Activated naive CD4-positive, alpha-beta T cell treated with anti-CD3 and anti-CD28 coated beads, Interleukin-2, amount 50 U/mL, for 72 hours (primary cell): ENCODE measurements at regions not wholly inside any gene's neighbourhood (a gene's known extent, or its start where the extent isn't known, plus 50 kb on each side); places are given as distances from the start of the nearest gene placed in this dataset.

Experiments used
- ATAC-seq, 2 donors: fragments of 150-1000 bp; cut with Tn5 transposase; 2 replicates each; pipeline ENCODE4 v1.10.0; 2021; ENCODE audit warnings: mild to moderate bottlenecking in 2 of 2, moderate library complexity in 2 of 2
- DNase-seq, 2 donors: peaks; one replicate each; pipeline ENCODE4 v3.0.0; 2021 to 2022; ENCODE audit warnings: low spot score in 2 of 2
- H3K27ac Mint-ChIP-seq, 2 donors: one replicate each; pipeline ENCODE4 v1.8.0; 2022; ENCODE audit warnings: mild to moderate bottlenecking in 2 of 2, mixed read lengths in 2 of 2
- H3K36me3 Mint-ChIP-seq, 2 donors: one replicate each; pipeline ENCODE4 v1.8.0; 2022; ENCODE audit warnings: mixed read lengths in 2 of 2
- H3K9me3 Mint-ChIP-seq, 2 donors: one replicate each; pipeline ENCODE4 v1.8.0; 2022; ENCODE audit warnings: mixed read lengths in 2 of 2

- Mint-ChIP-seq H3K9me3 (peaks cover 18 to 20% of the 10 kb centered on the region in 2 donors), H3K27ac (no peak overlapping the region), H3K36me3 (no peaks in the 10 kb centered on the region)
- ATAC-seq (no peak), DNase-seq (no peak)
Measured at GRCh38 chr9:12457237-12457636, 235.9 kb upstream of the TYRP1 start.

DNA sequence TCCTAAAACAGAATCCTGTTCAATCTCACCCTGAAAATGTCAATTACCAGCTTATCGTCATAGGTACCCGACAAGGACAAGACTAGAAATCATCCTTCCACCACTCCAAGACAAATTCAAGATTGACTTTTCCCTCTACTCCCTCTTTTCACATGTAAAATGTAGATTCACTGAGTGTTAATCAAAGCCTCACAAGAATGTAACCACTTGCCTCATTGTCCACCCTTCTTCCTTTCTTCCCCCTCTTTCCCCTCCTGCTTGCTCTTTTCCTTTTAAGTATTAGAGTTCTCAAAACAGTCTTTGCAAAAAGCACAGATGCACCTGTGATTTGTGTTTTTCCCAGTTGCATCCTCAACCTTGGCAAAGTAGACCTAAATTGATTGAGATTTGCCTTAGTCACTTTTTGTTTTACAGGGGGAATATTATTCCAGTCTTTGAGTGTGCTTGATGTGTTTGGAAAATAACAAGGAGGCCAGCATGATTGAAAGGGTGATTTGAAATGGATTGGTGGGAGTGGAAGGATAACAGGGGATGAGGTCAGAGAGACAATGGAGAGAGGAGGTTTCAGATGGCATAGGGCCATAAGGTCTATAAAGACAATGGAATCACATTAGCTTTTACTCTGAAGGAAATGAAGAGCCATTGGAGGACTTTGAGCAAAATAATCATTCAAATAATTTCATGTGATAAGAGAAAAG lies 231.3 kb upstream of the TYRP1 start:
- Mint-ChIP-seq H3K36me3 (peaks cover 0 to under 1% of the 10 kb centered on the region in 2 donors), H3K9me3 (peaks cover 14 to 23% of the 10 kb centered on the region in 2 donors), H3K27ac (no peak overlapping the region)
- ATAC-seq (no peak), DNase-seq (no peak)

DNA sequence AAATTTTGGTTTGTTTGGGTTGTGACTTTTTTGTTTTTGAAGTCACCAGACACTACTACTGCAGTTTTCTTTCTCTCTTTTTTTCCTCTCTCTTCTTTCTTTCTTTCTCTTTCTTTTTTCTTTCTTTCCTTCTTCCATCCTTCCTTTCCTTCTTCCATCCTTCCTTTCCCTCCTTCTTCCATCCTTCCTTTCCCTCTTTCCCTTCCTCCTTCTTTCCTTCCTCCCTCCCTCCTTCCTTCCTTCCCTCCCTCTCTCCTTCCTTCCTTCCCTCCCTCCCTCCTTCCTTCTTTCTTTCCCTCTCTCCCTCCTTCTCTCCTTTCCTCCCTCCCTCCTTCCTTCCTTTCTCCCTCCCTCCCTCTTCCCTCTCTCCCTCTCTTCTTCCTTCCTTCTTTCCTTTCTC lies 230.3 kb upstream of the TYRP1 start:
- Mint-ChIP-seq H3K27ac (no peak overlapping the region), H3K36me3 (peaks cover 0 to 5% of the 10 kb centered on the region in 2 donors), H3K9me3 (peaks cover 11 to 23% of the 10 kb centered on the region in 2 donors)
- no peak for DNase-seq
- ATAC-seq: no peak

GRCh38 chr9:12463641-12464040 lies 229.5 kb upstream of the TYRP1 start:
- H3K36me3 Mint-ChIP-seq: peaks cover 0 to 5% of the 10 kb centered on the region in 2 donors
- no peak overlapping the region for H3K27ac Mint-ChIP-seq
- ATAC-seq (no peak), DNase-seq (no peak)
- peaks cover 12 to 23% of the 10 kb centered on the region in 2 donors for H3K9me3 Mint-ChIP-seq

DNA sequence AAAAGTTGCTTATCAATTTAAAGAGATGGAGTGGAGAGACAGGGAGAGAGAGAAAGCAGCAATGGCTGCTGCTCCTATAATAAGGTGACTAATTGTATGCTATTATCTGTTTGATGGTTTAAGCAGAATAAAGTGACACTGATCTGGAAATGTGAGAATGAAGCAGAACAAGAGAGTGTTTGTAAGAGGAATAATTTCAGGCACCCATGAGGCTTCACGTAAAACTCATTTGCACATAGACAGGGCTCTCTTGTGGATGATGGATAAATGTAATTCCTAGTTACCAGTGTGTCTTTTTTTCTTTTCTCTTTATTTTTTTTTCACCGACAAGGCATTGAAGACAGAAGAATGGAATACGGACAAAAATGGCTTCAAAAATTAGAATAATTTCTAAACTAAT lies 228.8 kb upstream of the TYRP1 start:
- no peak for ATAC-seq
- peaks cover 0 to 7% of the 10 kb centered on the region in 2 donors for H3K36me3 Mint-ChIP-seq
- H3K27ac Mint-ChIP-seq: no peak overlapping the region

DNA sequence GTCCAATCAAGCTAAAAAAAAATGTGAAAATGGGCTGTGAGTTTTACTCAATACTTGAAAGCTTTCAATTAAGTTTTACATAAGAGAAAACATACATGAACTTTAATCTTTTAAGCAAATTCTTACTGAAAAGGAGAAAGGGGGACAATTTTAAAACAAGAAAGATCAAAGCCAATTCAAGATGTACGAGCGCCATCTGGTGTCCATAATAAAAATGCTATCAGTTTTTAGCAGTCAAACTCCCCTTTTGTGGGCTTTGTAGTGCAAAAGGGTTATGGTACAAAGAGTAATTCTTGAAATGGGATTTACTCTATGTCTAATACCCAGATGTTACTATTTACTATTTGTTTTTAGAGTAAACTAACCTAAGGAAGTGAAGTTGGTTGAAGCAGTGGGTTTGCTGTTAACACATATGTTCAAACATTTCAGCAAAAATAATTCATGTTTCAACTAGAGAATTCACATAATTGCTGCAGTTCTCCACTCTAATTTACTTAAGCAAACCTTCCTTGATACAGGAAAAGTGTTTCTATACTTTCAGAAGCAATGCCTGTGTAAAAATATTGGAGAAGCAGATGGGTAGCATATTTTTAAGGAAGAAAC lies 228.2 kb upstream of the TYRP1 start:
- peaks cover 21 to 24% of the 10 kb centered on the region in 2 donors for H3K9me3 Mint-ChIP-seq
- peaks cover 0 to 10% of the 10 kb centered on the region in 2 donors for H3K36me3 Mint-ChIP-seq
- DNase-seq (no peak), ATAC-seq (no peak)
- no peak overlapping the region for H3K27ac Mint-ChIP-seq

More for the DNA sequence above, 228.8 kb upstream of the TYRP1 start:
- H3K9me3 Mint-ChIP-seq: peaks cover 18 to 28% of the 10 kb centered on the region in 2 donors
- DNase-seq: no peak

DNA sequence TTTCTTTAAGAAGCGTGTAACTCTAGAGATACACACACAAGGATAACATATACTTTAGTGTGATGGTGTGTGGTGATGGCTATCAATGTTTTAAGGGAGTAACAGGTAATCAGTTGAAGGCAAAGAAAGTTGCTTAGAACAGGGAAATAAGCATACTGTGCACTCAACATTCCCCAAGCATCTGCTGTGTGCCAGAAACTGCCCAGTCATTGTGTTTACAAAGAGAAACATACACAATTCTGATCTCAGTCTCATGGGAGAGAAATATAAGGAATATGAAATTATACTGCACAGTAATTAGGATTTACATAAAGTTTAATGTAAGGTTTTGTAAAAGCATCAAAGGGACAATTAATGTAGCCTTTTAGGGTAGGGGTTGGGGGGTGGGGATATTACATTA lies 224.1 kb upstream of the TYRP1 start:
- peaks cover 0 to 10% of the 10 kb centered on the region in 2 donors for H3K36me3 Mint-ChIP-seq
- H3K27ac Mint-ChIP-seq: no peak overlapping the region

GRCh38 chr9:12494411-12494810 lies 198.8 kb upstream of the TYRP1 start:
- Mint-ChIP-seq H3K36me3 (no peaks in the 10 kb centered on the region), H3K27ac (no peak overlapping the region), H3K9me3 (peaks cover 26 to 33% of the 10 kb centered on the region in 2 donors)
- DNase-seq (no peak), ATAC-seq (no peak)

More for the DNA sequence above, 224.1 kb upstream of the TYRP1 start:
- H3K9me3 Mint-ChIP-seq: peaks cover 18% of the 10 kb centered on the region in 2 donors
- ATAC-seq (no peak), DNase-seq (no peak)

- H3K36me3 Mint-ChIP-seq: no peaks in the 10 kb centered on the region
- peaks cover 11 to 25% of the 10 kb centered on the region in 2 donors for H3K9me3 Mint-ChIP-seq
- no peak overlapping the region for H3K27ac Mint-ChIP-seq
- ATAC-seq (no peak), DNase-seq (no peak)
Measured at GRCh38 chr9:12497790-12498189, 195.4 kb upstream of the TYRP1 start.

DNA sequence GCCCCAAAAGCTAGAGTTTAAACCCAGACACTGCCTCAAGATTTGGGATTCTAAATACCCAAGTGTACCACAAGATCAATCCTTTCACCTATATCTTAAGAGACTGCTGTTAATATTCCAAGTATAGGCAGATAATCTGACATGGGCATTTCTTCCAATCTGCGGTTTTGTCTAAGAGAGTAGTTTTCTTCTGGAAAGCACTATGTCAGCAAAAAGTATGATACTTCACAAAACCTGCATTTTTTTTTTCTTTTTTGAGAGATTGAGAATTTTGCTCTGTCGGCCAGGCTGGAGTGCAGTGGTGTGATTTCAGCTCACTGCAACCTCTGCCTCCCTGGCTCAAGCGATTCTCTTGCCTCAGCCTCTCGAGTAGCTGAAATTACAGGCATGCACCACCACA lies 190.7 kb upstream of the TYRP1 start:
- H3K27ac Mint-ChIP-seq: no peak overlapping the region
- ATAC-seq (no peak), DNase-seq (no peak)
- peaks cover 0 to 5% of the 10 kb centered on the region in 2 donors for H3K36me3 Mint-ChIP-seq
- H3K9me3 Mint-ChIP-seq: peaks cover 16 to 19% of the 10 kb centered on the region in 2 donors

DNA sequence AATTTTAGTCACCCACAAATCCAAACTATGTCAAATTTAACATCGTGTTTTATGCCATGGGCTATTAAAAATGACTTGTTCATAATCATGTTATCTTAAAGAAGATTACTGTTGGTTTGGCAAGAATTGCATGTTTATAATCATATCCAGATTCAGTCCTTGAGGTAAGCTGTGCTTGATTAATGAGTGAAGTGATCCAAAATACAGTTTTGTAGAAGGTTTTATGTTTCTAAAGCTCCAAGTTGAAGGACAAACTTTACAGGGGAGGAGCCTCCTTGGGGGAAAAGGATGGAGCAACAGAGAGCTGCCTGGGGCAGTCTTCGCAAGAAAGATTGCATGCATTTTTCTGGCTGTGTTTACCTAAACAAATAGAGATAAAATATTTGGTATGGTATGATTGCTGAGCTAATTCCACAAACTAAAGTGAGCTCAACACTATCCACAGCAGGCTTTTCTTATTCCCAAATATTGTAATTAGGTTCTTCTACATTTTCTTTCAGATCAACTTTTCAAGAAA lies 189.5 kb upstream of the TYRP1 start:
- peaks cover 0 to 5% of the 10 kb centered on the region in 2 donors for H3K36me3 Mint-ChIP-seq

GRCh38 chr9:12510551-12510950 lies 182.6 kb upstream of the TYRP1 start:
- no peak for ATAC-seq
- peaks cover 15 to 21% of the 10 kb centered on the region in 2 donors for H3K9me3 Mint-ChIP-seq

More for the DNA sequence above, 189.5 kb upstream of the TYRP1 start:
- ATAC-seq (no peak), DNase-seq (no peak)
- H3K9me3 Mint-ChIP-seq: peaks cover 14 to 21% of the 10 kb centered on the region in 2 donors
- no peak overlapping the region for H3K27ac Mint-ChIP-seq

DNA sequence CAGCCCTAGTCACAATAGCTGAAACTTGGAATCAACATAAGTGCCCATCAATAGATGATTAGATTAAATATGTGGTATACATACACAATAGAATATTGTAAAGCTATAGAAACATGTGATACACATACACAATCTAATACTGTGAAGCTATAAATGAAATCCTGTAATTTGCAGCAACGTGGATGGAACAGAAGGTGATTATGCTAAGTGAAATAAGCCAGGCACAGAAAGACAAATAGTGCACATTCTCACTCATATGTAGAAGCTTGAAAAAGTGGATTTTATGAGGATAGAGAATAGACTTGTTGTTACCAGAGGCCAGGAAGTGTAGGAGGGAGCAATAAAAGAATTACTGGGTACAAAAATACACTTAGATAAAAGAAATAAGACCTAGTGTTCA lies 181.5 kb upstream of the TYRP1 start:
- no peak for ATAC-seq
- Mint-ChIP-seq H3K27ac (no peak overlapping the region), H3K9me3 (peaks cover 8 to 14% of the 10 kb centered on the region in 2 donors), H3K36me3 (no peaks in the 10 kb centered on the region)
- DNase-seq: no peak

More at GRCh38 chr9:12510551-12510950, 182.6 kb upstream of the TYRP1 start:
- Mint-ChIP-seq H3K27ac (no peak overlapping the region), H3K36me3 (peaks cover 0 to 2% of the 10 kb centered on the region in 2 donors)
- no peak for DNase-seq

- Mint-ChIP-seq H3K9me3 (peaks cover 3 to 8% of the 10 kb centered on the region in 2 donors), H3K36me3 (no peaks in the 10 kb centered on the region), H3K27ac (no peak overlapping the region)
- DNase-seq: no peak
- ATAC-seq: no peak
Measured at GRCh38 chr9:12516031-12516430, 177.2 kb upstream of the TYRP1 start.

- ATAC-seq: no peak
- Mint-ChIP-seq H3K9me3 (peaks cover 3 to 8% of the 10 kb centered on the region in 2 donors), H3K27ac (no peak overlapping the region), H3K36me3 (no peaks in the 10 kb centered on the region)
- no peak for DNase-seq
Measured at GRCh38 chr9:12516573-12516972, 176.6 kb upstream of the TYRP1 start.

GRCh38 chr9:12538842-12539579 lies 154.2 kb upstream of the TYRP1 start:
- ATAC-seq (no peak), DNase-seq (no peak)
- H3K36me3 Mint-ChIP-seq: peaks cover 6 to 14% of the 10 kb centered on the region in 2 donors
- peaks cover 17 to 19% of the 10 kb centered on the region in 2 donors for H3K9me3 Mint-ChIP-seq
- no peak overlapping the region for H3K27ac Mint-ChIP-seq

DNA sequence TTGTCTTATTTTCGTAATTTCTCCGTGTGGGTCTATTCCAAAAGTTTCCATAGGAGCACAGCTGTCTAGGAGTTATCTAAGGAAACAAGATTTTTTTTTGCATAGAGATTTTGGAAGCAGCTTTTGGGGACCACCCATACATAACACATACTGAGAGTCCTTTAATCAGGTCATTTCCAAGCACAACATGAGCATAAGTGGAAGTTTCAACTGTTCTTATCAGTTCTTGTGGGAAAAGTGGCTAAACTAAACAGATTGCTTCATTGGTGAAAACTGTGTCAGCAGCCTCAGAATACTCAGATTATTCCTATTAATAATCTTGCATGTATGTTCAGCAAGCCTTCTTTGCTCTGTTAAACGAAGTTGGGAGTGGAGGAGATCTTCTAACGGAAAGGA lies 153.6 kb upstream of the TYRP1 start:
- DNase-seq (no peak), ATAC-seq (no peak)
- peaks cover 6 to 14% of the 10 kb centered on the region in 2 donors for H3K36me3 Mint-ChIP-seq
- peaks cover 17 to 21% of the 10 kb centered on the region in 2 donors for H3K9me3 Mint-ChIP-seq
- H3K27ac Mint-ChIP-seq: no peak overlapping the region
